WERI-Rb-1 (cell line): ENCODE measurements at regions not wholly inside any gene's neighbourhood (a gene's known extent, or its start where the extent isn't known, plus 50 kb on each side); places are given as distances from the start of the nearest gene placed in this dataset.

Source experiments
- DNase-seq: peaks from one replicate; pipeline ENCODE4 v3.0.0-alpha.2; 2020
- H3K27ac ChIP-seq: fragments of 250-450 bp; sonication (Bioruptor Pico); 2 replicates; pipeline ENCODE4 v1.5.1; 2020; ENCODE audit warnings: mild to moderate bottlenecking, moderate library complexity
- H3K27me3 ChIP-seq: fragments of 250-450 bp; sonication (Bioruptor Pico); 2 replicates; pipeline ENCODE4 v1.5.1; 2021; ENCODE audit warnings: mild to moderate bottlenecking, low read depth, moderate library complexity; ENCODE audit not compliant: insufficient read depth, severe bottlenecking
- H3K36me3 ChIP-seq: fragments of 250-450 bp; sonication (Bioruptor Pico); 2 replicates; pipeline ENCODE4 v1.5.1; 2020; ENCODE audit warnings: mild to moderate bottlenecking, moderate library complexity
- H3K4me3 ChIP-seq: 2 replicates; pipeline ENCODE4 v1.5.1; 2011; ENCODE audit warnings: low read depth, mild to moderate bottlenecking, control low read depth, low read length
- H3K9me3 ChIP-seq: fragments of 250-450 bp; sonication (Bioruptor Pico); 2 replicates; pipeline ENCODE4 v1.5.1; 2021; ENCODE audit warnings: mild to moderate bottlenecking, moderate library complexity; ENCODE audit not compliant: severe bottlenecking
- TF ChIP-seq, protein P1 (sequence below): IDR thresholded peaks from 2 replicates; pipeline ENCODE4 v1.5.1; 2011; ENCODE audit warnings: low read depth, mild to moderate bottlenecking, control low read depth, inconsistent platforms, low read length

- TF ChIP-seq, protein P1, sequence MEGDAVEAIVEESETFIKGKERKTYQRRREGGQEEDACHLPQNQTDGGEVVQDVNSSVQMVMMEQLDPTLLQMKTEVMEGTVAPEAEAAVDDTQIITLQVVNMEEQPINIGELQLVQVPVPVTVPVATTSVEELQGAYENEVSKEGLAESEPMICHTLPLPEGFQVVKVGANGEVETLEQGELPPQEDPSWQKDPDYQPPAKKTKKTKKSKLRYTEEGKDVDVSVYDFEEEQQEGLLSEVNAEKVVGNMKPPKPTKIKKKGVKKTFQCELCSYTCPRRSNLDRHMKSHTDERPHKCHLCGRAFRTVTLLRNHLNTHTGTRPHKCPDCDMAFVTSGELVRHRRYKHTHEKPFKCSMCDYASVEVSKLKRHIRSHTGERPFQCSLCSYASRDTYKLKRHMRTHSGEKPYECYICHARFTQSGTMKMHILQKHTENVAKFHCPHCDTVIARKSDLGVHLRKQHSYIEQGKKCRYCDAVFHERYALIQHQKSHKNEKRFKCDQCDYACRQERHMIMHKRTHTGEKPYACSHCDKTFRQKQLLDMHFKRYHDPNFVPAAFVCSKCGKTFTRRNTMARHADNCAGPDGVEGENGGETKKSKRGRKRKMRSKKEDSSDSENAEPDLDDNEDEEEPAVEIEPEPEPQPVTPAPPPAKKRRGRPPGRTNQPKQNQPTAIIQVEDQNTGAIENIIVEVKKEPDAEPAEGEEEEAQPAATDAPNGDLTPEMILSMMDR, result 0 out of 2 replicates have a peak, but pooled peaks have one; percentile 4
- H3K36me3 ChIP-seq, result no peaks in the 10 kb centered on the region
- DNase-seq, result no peak
Observed at GRCh38 chr3:165522386-165522785, 314.8 kb downstream of the BCHE start.

GRCh38 chr3:165521131-165521871 lies 315.9 kb downstream of the BCHE start:
- Histone ChIP-seq H3K9me3 (no peaks in the 10 kb centered on the region), H3K27ac (no peak overlapping the region), H3K36me3 (no peaks in the 10 kb centered on the region), H3K27me3 (no peaks in the 10 kb centered on the region), H3K4me3 (no peak overlapping the region)
- DNase-seq, result no peak
- TF ChIP-seq, protein P1, result no peak

More at GRCh38 chr3:165522386-165522785, 314.8 kb downstream of the BCHE start:
- Histone ChIP-seq H3K27me3 (no peaks in the 10 kb centered on the region), H3K4me3 (no peak overlapping the region), H3K9me3 (no peaks in the 10 kb centered on the region), H3K27ac (no peak overlapping the region)

DNA sequence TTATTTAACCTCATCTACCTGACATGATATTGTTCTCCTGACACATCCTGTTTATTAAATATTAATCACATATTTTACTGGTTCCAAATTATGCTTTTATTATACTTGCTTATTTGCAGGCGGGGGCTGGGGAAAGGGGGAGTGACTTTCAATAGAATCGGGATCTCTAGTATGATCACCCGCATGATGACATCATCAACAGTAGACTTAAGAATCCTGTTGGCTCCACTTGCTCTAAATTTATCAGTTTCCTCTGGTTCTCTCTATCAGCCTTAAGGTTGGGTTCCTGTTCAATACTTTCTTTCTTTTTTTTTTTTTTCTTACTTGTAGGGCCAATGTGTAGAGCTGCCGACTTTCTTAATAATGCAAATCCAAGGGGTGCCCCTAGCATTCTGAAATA lies 317.5 kb downstream of the BCHE start:
- H3K27me3 ChIP-seq, result no peaks in the 10 kb centered on the region
- no peak for DNase-seq
- no peaks in the 10 kb centered on the region for H3K36me3 ChIP-seq
- H3K9me3 ChIP-seq, result no peaks in the 10 kb centered on the region
- H3K4me3 ChIP-seq, result no peak overlapping the region
- H3K27ac ChIP-seq, result no peak overlapping the region
- TF ChIP-seq, protein P1, result no peak

DNA sequence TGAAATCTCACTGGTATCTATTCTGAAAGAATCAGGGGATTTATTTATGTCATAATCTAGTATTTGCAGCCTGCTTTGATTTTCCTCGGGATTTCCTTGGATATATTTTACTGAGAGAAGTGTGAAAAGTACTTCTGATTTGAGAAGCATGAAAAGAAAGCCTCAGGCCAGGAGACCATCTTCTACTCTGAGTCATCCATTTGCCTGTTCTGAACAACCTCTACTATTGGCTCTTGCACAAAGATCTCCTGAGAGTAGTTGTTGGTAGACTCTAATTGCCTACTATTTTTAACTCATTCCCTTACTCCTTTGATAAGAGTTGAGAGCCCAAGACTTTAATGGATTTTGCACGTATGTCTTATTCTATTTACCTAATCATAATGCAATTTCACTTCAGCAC lies 318.9 kb downstream of the BCHE start:
- Histone ChIP-seq H3K27ac (no peak overlapping the region), H3K27me3 (no peaks in the 10 kb centered on the region), H3K36me3 (no peaks in the 10 kb centered on the region), H3K9me3 (no peaks in the 10 kb centered on the region), H3K4me3 (no peak overlapping the region)
- no peak for DNase-seq
- TF ChIP-seq, protein P1, result no peak

- no peaks in the 10 kb centered on the region for H3K27me3 ChIP-seq
- no peaks in the 10 kb centered on the region for H3K9me3 ChIP-seq
- TF ChIP-seq, protein P1, result no peak
- no peak for DNase-seq
- no peak overlapping the region for H3K4me3 ChIP-seq
- no peaks in the 10 kb centered on the region for H3K36me3 ChIP-seq
- H3K27ac ChIP-seq, result no peak overlapping the region
Observed at GRCh38 chr3:165513715-165514701, 317.8 kb upstream of the SLITRK3 start.
